ENCODE measurements at regions not wholly inside any gene's neighbourhood (a gene's known extent, or its start where the extent isn't known, plus 50 kb on each side); places are given as distances from the start of the nearest gene placed in this dataset.

DNA sequence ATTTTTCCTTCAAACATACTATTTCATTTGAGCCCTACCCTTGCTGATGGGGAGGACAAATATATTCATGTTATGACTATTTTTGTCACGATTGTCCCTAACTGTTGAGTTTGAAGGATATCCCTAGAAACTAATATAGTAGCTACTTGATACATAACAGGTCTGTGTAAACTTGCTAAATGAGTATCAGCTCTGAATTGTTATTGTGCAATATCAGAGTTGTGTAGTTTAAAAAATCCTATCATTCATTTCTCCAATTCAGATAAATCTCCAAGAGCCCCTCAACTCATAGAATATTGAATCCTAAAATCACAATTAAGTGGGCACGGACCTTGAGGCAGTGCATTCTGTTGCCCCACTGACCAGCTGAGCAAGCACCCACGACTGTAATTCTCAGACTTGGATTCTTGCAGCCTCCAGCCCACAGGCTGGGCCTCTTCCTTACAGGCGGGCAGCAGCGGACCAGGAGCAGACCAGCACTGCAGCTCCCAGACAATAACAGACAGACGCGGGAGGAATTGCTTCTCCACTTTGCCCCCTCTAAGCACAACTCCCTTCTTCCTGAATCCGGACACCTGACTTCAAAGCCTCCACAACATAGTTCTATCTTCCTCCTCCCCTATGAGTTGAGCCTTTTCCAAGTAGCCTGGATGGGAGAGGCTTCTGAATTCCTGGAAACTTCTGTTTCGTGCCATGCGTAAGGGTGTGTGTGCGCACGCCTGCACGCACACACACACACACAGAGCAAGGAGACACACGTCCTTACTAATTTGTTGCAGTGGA is 337.6 kb upstream of the ARGLU1 start:
- CTCF ChIA-PET, result no interaction called here
- Histone ChIP-seq H3K36me3 (ENCODE audit: low read depth, low read length) (no peaks in the 10 kb centered on the region), H3K79me2 (ENCODE audit: low read length) (no peaks in the 10 kb centered on the region), H3K4me3 (ENCODE audit: low read length) (no peak overlapping the region), H3K4me2 (ENCODE audit: low read length) (no peak overlapping the region), H3K9me3 (ENCODE audit: low read length) (no peaks in the 10 kb centered on the region), H3K9ac (ENCODE audit: low read length) (no peak overlapping the region), H3K27me3 (ENCODE audit: low read length) (peaks cover 79% of the 10 kb centered on the region), H3K27ac (ENCODE audit: low read length) (no peak overlapping the region), H4K20me1 (ENCODE audit: low read length) (no peaks in the 10 kb centered on the region), H3F3A (ENCODE audit: low read length, unreplicated experiment) (no peaks in the 10 kb centered on the region), H3K4me1 (ENCODE audit: insufficient read depth, low read length) (no peaks in the 10 kb centered on the region), H2AFZ (ENCODE audit: low read length) (no peak overlapping the region), H3K9me2 (replicated peaks; ENCODE audit: low read length) (no peaks in the 10 kb centered on the region)
- no TSS peak for BruUV-seq (replicated peaks)
- DNase-seq (no peak), ATAC-seq (no peak)
- no peak for TF ChIP-seq CTCF (conservative IDR thresholded peaks at IDR 0.05; ENCODE audit: low read depth, low read length)
- TF ChIP-seq EZH2phosphoT487 (IDR thresholded peaks at IDR 0.05; ENCODE audit: borderline replicate concordance, low read length), result no peak
- TF ChIP-seq EZH2 (IDR thresholded peaks at IDR 0.05; ENCODE audit: low read length, unreplicated experiment), result no peak
- POLR2A ChIA-PET (ENCODE audit: unreplicated experiment), result no interaction called here
- intact Hi-C loops (cut with micrococcal nuclease), result no loop called here

GRCh38 chr13:106899442-106899841 is 331.5 kb upstream of the ARGLU1 start:
- Histone ChIP-seq H3K79me2 (ENCODE audit: low read length) (no peaks in the 10 kb centered on the region), H4K20me1 (ENCODE audit: low read length) (no peaks in the 10 kb centered on the region), H3F3A (ENCODE audit: low read length, unreplicated experiment) (no peaks in the 10 kb centered on the region), H3K4me3 (ENCODE audit: low read length) (no peak overlapping the region), H3K27ac (ENCODE audit: low read length) (no peak overlapping the region), H2AFZ (ENCODE audit: low read length) (no peak overlapping the region), H3K4me1 (ENCODE audit: insufficient read depth, low read length) (no peaks in the 10 kb centered on the region), H3K27me3 (ENCODE audit: low read length) (peaks cover 26% of the 10 kb centered on the region), H3K4me2 (ENCODE audit: low read length) (no peak overlapping the region), H3K36me3 (ENCODE audit: low read depth, low read length) (no peaks in the 10 kb centered on the region), H3K9ac (ENCODE audit: low read length) (no peak overlapping the region), H3K9me3 (ENCODE audit: low read length) (no peaks in the 10 kb centered on the region), H3K9me2 (replicated peaks; ENCODE audit: low read length) (no peaks in the 10 kb centered on the region)
- BruUV-seq (replicated peaks), result no TSS peak
- POLR2A ChIA-PET (ENCODE audit: unreplicated experiment), result no interaction called here
- CTCF ChIA-PET, result interaction anchor here (0.7 kb wide), 1 partner anchor 259 kb away, joined by 3 read pairs; no protein-coding TSS in a partner anchor
- ATAC-seq (no peak), DNase-seq (peak; percentile 36)
- intact Hi-C loops (cut with micrococcal nuclease), result no loop called here
- TF ChIP-seq EZH2 (IDR thresholded peaks at IDR 0.05; ENCODE audit: low read length, unreplicated experiment) (no peak), EZH2phosphoT487 (IDR thresholded peaks at IDR 0.05; ENCODE audit: borderline replicate concordance, low read length) (no peak), CTCF (conservative IDR thresholded peaks at IDR 0.05; ENCODE audit: low read depth, low read length) (no peak)

DNA sequence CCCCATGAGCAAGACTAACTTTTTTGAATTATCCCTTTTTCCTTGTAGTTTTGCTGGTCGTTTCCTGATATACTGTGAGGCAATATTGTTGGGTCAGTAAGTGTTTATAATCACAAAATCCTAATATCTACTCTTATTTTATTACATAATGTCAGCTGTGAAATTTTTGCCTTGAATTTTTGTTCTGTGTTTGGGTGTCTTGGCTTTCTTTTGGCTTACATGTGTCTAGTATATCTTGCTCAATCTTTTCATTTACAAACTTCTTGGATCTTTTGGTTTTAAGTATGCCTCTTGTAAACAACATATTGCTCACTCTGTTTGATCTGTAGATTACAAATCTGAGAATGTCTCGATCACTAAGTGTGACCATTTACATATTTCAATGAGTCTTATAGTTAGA is 330.3 kb upstream of the ARGLU1 start:
- POLR2A ChIA-PET (ENCODE audit: unreplicated experiment), result no interaction called here
- Histone ChIP-seq H4K20me1 (ENCODE audit: low read length) (no peaks in the 10 kb centered on the region), H3F3A (ENCODE audit: low read length, unreplicated experiment) (no peaks in the 10 kb centered on the region), H3K36me3 (ENCODE audit: low read depth, low read length) (no peaks in the 10 kb centered on the region), H3K9me2 (replicated peaks; ENCODE audit: low read length) (no peaks in the 10 kb centered on the region), H3K4me1 (ENCODE audit: insufficient read depth, low read length) (no peaks in the 10 kb centered on the region), H3K79me2 (ENCODE audit: low read length) (no peaks in the 10 kb centered on the region), H3K27me3 (ENCODE audit: low read length) (peaks cover 14% of the 10 kb centered on the region; the same call in 1 of the 2 replicates), H3K9ac (ENCODE audit: low read length) (no peak overlapping the region), H2AFZ (ENCODE audit: low read length) (no peak overlapping the region), H3K4me2 (ENCODE audit: low read length) (no peak overlapping the region), H3K9me3 (ENCODE audit: low read length) (no peaks in the 10 kb centered on the region), H3K4me3 (ENCODE audit: low read length) (no peak overlapping the region), H3K27ac (ENCODE audit: low read length) (no peak overlapping the region)
- DNase-seq (no peak), ATAC-seq (no peak)
- CTCF ChIA-PET, result no interaction called here
- no TSS peak for BruUV-seq (replicated peaks)
- intact Hi-C loops (cut with micrococcal nuclease), result no loop called here
- TF ChIP-seq CTCF (conservative IDR thresholded peaks at IDR 0.05; ENCODE audit: low read depth, low read length) (no peak), EZH2 (IDR thresholded peaks at IDR 0.05; ENCODE audit: low read length, unreplicated experiment) (no peak), EZH2phosphoT487 (IDR thresholded peaks at IDR 0.05; ENCODE audit: borderline replicate concordance, low read length) (no peak)

All from PC-3 (cell line).